Urothelium cell line (cell line): ENCODE measurements at regions not wholly inside any gene's neighbourhood (a gene's known extent, or its start where the extent isn't known, plus 50 kb on each side); places are given as distances from the start of the nearest gene placed in this dataset.

Source experiments
- DNase-seq: peaks from one replicate; pipeline ENCODE4 v3.0.0; 2011; ENCODE audit warnings: low spot score, mixed read lengths
- FAIRE-seq: peaks from 2 replicates; lab custom pipeline; 2011; peaks lifted over from hg19 to GRCh38; lab: Jason Lieb, UNC

DNA sequence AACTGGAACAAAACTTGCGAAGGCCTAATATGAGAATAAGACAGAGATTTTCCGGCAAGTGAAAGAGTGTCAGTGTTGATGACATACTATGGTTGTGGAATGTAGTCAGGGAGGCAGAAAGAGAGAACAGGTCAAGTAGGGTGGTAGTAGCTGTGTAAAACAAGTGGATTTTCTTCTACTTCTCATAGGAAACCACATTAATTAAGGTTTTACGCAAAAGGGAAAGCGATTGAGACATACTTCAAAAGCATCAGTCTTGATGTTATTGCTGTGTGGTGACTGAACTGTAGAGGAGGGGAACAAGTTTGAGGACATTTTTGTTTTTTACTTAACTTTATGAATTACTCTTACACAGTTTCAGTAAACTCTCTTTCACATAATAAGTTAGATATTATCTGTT lies 186.0 kb upstream of the CNTN5 start:
- no peak for DNase-seq
- no peak for FAIRE-seq

GRCh38 chr11:98835335-98835734 lies 185.4 kb upstream of the CNTN5 start:
- FAIRE-seq (no peak), DNase-seq (no peak)

DNA sequence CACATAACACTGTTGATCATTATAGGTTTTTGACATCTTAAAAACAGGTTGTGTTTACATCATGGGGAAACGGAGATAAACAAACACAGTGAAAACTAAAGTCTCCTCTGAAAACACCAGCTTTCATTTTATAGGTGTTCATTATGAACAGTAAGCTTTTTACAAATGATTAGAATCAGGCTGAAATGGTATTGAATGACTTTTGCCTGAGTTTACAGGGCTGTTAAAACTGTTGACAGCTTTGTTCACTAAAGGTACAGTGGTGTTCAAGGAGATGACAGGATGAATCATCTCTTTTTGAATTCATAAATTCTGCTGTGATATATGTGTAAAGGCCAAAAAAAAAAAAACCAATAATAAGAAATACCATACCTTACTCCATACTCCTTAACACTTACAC lies 184.6 kb upstream of the CNTN5 start:
- DNase-seq (no peak), FAIRE-seq (no peak)

DNA sequence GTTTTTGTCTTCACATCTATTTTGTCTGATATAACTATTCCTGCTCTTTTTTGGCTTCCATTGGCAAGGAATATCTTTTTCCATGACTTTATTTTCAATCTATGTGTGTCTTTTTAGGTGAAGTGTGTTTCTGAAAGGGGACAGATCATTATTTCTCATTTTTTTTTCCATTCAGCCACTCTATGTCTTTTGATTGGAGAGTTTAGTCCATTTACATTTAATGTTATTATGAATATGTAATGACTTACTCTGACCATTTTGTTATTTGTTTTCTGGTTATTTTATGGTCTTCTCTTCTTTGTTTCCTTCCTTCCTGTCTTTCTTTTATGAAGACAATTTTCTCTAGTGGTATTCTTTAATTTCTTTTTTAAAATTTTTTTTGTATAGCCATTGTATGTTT lies 178.6 kb upstream of the CNTN5 start:
- DNase-seq (no peak), FAIRE-seq (no peak)

GRCh38 chr11:98862169-98862568 lies 158.6 kb upstream of the CNTN5 start:
- DNase-seq, result no peak
- FAIRE-seq, result no peak

GRCh38 chr11:98871690-98872089 lies 149.1 kb upstream of the CNTN5 start:
- FAIRE-seq, result no peak
- DNase-seq, result no peak

DNA sequence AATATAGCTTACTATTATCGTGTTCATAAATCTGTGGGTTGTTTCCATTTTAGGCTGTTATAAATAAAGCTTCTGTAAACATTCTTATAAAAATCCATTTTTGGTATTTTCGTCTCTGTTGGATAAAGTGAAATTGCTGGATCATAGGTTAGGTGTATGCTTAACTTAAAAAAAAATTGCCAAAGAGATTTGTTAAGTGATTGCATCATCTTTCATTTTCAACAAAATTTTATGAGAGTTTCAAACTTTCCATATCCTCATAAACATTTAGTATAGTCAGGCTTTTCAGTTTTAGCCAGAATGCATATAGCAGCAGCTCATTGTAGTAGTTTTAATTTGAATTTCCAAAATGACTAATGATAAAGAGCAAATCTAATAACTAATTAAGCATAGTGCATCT lies 146.7 kb upstream of the CNTN5 start:
- no peak for DNase-seq
- FAIRE-seq, result no peak

GRCh38 chr11:98895936-98896335 lies 124.8 kb upstream of the CNTN5 start:
- DNase-seq (no peak), FAIRE-seq (no peak)

GRCh38 chr11:98940913-98941312 lies 79.8 kb upstream of the CNTN5 start:
- FAIRE-seq (no peak), DNase-seq (peak; percentile 6)

GRCh38 chr11:98944461-98944860 lies 76.3 kb upstream of the CNTN5 start:
- DNase-seq, result no peak
- no peak for FAIRE-seq

- FAIRE-seq (no peak), DNase-seq (no peak)
These were observed 68.6 kb upstream of the CNTN5 start for GRCh38 chr11:98952107-98952506.

- FAIRE-seq, result no peak
- DNase-seq, result no peak
These were observed 65.2 kb upstream of the CNTN5 start for GRCh38 chr11:98955551-98955950.

- FAIRE-seq, result no peak
- DNase-seq, result no peak
These were observed 56.6 kb upstream of the CNTN5 start for GRCh38 chr11:98964146-98964545.

- DNase-seq (no peak), FAIRE-seq (no peak)
These were observed 55.4 kb upstream of the CNTN5 start for GRCh38 chr11:98965358-98965757.

DNA sequence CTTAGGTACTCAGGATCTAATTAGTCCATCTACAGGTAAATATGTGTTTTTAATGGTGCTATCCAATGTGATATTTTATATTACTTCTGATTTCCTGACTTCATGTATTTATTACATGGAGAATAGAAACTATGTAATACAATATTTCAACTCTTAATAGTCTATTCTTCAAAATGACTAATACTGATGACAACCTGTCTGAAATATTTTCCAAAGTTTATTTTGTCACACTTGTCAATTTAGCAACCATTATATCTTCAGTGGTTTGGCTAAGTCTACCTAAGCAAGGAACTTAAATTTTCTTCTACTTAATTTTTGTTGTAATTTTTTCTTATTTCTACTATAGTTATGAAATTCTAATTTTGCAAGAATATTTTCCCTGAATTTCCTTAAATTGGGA lies 55.0 kb upstream of the CNTN5 start:
- FAIRE-seq (no peak), DNase-seq (no peak)

GRCh38 chr11:98967005-98967404 lies 53.7 kb upstream of the CNTN5 start:
- DNase-seq (no peak), FAIRE-seq (no peak)
